Left renal cortex interstitium (tissue), 4 donors: ENCODE measurements at regions not wholly inside any gene's neighbourhood (a gene's known extent, or its start where the extent isn't known, plus 50 kb on each side); places are given as distances from the start of the nearest gene placed in this dataset.

Experiments
- DNase-seq, 4 donors: peaks; one replicate each; pipeline ENCODE4 v3.0.0-alpha.2; 2013; ENCODE audit warnings: low read depth in 4 of 4, low spot score in 2 of 4, missing footprints in 1 of 4

DNA sequence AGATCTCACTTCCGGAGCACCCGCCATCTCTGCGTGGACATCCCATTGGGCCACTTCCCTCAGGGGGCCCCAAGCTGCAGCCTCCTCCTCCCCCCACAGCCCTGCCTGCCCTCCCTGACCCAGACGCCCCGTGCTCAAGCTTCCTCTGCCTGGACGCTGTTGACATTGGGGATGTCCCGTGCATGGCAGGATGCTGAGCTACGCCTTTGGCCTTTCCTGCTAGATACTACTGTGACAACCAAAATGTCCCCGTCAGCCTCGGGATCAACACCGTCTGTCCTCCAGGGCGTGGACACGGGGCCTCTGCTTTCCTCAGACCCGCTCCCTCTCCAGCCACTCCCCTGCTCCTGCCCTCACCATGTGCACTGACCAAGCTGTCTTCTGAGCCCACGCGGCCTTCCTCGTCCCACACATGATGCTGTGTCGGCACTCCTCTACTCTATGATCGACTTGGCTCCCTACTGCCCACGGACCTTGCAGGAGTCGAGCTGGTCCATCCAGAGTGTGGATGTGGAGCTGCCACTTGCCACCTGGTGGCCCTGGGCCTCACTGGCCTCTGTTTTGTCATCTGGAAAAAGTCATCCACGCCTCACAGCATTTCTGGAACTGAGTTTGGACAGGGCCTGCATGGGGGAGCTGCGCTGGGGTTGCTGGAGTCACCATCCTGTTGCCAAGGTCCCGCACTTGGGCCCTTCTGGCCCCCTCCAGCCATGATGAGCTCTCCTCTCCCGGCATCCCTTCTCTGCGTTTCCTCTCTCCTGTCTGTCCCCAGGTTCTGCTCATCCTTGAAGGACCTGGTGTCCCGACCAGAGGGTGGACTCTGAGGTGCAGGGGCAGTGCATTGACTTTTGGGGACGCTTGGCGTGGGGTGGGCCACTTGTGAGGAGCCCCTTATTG, 221.7 kb upstream of the CIBAR2 start:
- no peak for DNase-seq

DNA sequence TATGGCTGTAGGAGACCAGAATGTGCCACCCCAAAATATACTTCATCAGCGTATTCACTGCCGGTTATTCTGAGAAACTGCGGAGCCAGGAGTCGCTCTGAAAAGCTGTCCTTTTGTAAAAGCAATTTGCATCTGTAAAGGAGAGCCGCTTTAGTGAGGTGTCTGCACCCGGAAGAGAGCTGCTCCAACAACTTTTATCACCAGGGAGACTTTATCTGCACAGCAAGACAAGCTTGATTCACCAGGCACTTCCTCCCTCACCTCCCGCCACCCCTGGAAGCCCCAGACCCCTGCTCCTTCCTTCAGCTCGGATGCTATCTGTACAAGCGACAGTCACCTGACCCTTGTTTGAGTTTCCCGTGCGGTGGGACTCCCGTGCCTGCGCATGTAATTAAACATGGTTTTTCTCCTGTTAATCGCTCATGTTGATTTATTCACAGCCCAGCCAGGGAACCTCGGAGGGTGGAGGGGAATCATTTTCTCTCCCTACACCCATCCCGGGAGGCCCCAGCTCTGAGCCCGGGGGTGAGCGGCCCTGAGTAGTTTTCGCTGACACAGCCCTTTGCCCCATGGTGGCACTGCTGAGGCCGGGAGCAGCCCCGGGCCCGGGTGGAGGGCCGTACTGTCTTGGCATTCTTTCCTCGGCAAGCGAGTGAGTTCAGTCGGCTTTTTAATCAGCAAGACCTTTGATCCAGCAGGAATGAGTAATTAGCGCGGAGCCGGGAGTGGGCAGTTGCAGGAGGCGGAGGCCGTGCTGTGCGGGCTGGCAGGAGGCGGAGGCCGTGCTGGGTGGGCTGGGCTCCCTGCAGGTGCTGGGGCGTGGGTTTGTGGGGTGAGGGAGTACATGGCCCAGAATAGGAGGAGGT, 222.7 kb upstream of the CIBAR2 start:
- no peak for DNase-seq

DNA sequence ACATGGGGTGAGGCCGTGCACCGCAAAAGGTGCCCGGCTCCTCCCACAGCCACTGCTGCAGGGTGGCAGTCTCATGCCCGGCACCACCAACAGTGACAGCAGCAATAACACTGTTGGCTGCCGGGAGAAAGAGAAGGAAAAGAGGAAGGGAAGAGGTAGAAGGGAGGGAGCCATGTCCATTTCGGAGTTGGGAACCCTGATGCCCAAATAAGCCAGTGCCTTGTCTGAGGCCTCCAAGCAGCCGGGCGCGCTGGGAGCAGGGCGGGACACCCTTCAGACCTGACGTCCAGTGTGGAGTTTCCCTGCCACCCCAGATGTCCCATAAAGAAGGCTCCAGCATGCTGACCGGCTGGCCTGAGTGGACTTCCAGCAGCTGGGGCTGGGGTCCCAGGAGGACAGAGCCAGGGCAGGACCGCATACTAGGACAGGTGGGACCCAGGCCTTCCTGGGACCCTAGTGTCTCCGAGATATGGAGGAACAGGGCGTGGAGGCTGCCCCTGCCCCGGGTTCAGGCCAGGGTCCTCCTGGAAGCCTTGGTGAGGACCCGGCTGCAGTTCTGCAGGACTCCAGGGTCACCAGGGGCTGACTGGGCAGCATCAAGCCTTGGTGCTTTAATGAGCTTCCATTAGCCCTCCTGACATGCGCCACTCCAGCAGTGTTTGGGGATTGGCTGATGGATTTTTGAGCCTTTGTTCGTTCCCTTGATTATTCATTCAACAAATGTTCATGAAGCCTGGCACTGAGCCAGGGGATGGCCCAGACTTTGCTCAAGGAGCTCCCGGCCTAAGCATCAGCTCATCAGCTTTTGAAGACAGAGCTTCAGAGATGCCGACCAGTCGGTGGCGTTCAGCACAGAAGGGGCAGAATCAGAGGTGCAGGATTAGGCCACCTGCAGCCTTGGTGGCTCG, 223.6 kb upstream of the CIBAR2 start:
- no peak for DNase-seq

DNA sequence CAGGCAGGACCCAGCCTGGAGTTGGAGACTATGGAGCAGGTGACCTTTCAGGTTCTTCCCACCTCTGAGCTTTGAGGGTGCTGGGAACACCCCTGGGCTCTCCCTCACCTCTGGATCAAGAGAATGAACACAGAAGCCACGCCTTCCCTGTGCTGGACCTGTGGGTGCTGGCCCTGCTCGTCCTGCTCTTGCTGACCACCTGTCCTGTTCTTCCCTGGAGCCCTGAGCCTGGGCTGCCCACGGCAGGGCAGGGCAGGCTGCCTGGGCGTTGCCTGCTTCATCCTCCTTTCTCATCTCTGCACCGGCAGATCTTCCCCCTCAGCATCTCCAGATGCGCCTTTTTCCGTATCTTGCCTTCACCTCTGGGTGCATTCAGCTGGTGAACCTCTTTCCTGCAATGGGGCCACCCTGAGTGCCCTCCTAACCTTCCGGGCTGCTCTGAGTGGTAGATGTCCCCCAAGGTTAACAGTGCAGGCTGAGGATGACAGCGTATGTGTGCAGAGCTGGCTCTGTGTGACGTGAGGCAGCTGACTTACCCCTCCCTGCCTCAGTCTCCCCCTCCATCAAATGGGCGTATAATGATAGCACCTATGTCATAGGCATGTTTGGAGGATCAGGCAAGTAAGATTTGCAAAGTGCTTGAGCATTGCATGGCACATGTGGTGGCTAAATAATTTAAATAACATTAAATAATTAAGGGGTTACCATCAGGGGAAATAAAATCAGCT, 225.8 kb upstream of the CIBAR2 start:
- no peak for DNase-seq

GRCh38 chr16:85338638-85338982, 226.3 kb upstream of the CIBAR2 start:
- no peak for DNase-seq

DNA sequence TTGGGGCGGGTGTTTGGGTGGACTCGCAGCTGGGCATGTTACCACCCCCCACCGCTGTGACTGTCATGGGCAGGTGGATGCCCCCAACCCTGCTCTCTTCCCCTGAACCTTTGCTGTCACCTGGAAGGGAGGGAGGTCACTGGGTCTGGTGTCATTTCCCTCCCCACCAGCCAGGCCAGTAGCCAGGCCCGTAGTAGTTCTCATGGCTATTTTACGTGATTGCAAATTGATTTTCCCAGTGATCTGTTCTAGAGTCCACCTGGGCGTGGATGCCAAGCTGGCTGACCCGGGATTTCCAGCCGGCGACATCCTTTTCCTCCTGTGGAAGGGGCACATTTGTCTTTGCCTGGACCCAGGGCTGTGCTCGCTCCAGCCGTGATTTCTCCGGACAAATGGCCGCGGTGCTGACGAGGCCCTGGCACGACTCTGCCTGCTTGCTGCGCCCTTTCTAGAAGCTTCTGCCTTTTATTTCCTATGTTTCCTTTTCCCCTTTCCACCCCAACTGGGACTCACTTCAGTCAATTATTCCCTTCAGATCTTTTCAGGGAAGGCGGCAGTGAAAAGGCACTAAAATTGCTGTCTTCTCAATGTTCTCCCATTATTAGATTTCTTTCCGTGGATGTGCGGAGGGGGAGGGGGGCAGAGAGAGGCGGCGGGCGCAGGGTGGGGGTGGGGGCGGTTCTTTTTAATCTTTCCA, 226.9 kb upstream of the CIBAR2 start:
- no peak for DNase-seq

GRCh38 chr16:85341972-85342695, 229.9 kb upstream of the CIBAR2 start:
- DNase-seq, result no peak

DNA sequence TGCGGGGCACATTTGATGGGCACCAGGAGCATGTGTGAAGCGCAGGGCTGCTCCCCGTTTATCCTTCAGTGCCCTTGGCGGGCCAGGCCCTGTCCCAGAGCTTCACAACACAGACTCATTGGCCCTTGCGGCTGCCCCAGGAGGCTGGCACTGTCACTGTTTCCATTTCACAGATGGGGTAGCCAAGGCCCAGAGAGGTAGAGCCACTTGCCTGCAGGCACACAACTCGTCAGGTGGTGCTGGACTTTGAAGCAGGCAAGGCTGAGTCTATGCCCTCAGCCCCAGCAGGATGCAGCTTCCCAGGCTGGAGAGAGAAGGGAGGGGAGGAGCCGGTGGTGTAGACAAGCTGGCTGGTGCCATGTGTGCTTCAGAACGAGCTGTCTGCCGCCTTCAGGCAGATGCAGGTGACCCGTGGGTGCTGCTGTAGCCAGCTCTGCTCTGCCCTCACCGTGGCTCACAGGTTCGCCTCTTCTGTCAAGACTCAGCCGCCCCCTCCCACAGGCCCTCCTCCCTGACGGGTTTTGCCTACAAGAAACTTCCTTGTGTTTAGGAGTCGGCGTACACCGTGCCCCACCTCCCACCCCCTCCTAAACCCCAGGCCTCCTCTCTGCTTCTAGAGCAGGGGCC, 232.3 kb upstream of the CIBAR2 start:
- DNase-seq, result no peak

- DNase-seq, result no peak
Observed at GRCh38 chr16:85345129-85345639, 232.9 kb upstream of the CIBAR2 start.

- no peak for DNase-seq
Observed at GRCh38 chr16:85346404-85347212, 234.3 kb upstream of the CIBAR2 start.

DNA sequence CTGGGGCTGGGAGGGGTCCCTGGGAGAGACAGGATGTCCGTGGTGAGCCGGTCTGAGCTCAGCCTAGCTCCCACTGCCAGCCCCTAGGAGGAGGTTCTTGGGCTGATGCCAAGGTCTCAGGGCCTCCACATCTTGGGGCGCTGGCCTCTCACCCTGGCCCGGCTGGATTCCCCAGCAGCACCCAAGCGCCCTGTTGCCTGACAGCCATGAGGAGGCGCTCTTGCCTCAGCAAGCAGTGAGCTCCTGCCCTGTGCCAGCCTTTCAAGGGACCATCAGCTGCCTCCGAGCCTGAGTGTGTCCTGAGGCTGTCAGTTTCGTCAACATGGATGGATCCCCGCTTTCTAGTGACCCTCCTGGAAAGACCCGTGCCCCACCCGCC, 234.9 kb upstream of the CIBAR2 start:
- DNase-seq, result no peak

- no peak for DNase-seq
Observed at GRCh38 chr16:85348065-85348840, 236.0 kb upstream of the CIBAR2 start.

DNA sequence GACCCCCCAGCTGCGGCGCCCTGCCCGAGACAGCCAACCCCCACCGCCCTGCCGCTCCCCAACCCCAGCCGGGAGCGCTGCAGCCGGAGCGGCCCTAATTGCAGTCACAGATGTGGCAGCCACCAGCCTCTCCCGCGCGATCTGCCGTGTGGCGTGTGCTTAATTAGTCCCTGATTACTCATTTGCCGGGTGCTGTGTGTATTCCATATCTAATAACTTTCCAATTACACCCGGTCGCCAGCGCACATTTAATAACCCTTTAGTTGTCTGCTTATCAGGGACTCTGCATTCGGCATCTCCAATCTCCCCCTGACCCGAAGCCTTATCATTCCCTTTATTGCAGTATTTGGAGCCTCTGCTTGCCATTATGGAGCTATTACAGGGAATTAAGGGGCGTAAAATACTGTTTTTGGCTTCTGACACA, 236.7 kb upstream of the CIBAR2 start:
- DNase-seq, result no peak

DNA sequence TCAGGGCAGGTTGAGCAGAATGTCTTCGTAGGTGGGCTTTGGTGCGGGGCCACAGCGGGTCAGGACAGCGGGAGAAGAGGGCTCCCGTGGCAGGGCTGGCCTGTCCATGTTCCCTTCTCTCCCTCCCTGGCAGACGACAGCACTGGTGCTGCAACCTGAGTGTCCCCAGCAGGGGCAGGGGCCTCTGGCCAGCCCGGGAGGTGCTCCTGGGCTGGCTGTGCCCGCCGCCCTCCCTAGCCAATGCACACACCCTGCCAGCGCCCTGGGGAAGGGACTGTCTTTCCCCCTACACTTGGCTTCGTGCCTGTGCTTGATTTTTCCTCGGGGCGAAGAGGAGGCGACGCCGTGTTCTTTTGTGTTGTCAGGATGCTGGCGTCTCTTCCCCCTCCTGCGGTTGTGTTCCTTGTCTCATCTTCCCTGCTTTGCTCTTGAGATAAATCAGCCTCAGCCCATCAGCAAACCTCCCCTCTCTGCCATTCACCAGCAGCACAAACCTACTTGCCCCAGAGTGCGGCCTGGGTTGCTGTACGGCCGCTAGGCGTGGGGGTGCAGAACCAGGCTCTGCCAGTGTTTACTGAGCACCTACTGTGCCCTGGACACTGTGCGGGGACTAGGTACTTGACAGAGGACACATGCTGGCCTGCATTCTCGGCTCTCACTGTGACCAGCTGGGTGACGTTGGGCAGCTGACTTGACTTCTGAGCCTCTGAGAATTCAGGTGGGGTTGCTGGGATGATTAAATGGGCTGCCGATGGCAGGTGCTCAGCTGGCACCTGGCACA, 237.3 kb upstream of the CIBAR2 start:
- no peak for DNase-seq

- DNase-seq, result no peak
Observed at GRCh38 chr16:85350146-85350728, 238.0 kb upstream of the CIBAR2 start.
